ENCODE measurements at regions not wholly inside any gene's neighbourhood (a gene's known extent, or its start where the extent isn't known, plus 50 kb on each side); places are given as distances from the start of the nearest gene placed in this dataset.

DNA sequence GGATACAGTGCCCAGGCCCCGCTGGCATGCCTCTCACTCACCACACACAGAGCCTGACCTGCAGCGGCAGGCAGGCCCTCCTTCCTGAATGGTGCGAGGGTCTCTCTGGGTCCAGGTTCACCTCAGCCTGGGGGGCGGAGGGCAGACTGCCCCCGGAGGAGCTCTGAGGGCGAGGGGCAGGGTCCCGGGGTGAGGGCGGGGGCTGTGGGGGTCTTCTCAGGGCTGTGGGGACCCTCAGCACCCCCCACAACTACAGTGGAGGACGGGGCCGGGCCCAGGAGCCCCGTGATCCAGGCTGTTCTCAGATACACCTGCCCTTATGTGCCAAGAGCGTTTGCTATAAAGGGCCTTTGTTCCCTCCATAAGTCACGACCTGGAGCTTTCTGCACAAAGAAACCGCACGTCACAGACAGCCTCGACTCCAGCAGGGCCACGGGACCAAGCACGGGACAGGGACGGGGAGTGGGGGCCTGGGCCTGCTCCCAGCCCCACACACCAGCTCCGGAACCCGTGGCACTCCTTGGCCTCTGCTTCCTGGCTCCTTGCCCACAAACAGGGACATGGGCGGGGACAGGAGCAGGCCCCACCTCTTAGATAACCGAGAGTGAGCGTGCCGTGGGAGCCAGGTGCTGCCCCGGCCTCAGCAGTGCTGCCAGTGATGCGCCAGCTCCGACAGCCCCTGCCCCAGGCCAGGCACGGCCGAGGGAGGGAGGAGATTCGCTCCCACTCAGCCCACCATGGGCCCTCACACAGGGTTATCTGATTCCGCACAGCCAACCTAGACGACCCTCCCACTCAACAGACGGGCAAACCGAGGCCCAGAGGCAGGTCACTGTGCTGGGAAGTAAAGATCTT lies 101.9 kb downstream of the RFLNA start:
- TF ChIP-seq, protein P1, sequence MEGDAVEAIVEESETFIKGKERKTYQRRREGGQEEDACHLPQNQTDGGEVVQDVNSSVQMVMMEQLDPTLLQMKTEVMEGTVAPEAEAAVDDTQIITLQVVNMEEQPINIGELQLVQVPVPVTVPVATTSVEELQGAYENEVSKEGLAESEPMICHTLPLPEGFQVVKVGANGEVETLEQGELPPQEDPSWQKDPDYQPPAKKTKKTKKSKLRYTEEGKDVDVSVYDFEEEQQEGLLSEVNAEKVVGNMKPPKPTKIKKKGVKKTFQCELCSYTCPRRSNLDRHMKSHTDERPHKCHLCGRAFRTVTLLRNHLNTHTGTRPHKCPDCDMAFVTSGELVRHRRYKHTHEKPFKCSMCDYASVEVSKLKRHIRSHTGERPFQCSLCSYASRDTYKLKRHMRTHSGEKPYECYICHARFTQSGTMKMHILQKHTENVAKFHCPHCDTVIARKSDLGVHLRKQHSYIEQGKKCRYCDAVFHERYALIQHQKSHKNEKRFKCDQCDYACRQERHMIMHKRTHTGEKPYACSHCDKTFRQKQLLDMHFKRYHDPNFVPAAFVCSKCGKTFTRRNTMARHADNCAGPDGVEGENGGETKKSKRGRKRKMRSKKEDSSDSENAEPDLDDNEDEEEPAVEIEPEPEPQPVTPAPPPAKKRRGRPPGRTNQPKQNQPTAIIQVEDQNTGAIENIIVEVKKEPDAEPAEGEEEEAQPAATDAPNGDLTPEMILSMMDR (conservative IDR thresholded peaks at IDR 0.05; ENCODE audit: low read depth, low read length) = no peak
- TF ChIP-seq EZH2phosphoT487 (IDR thresholded peaks at IDR 0.05; ENCODE audit: borderline replicate concordance, low read length) (no peak), EZH2 (IDR thresholded peaks at IDR 0.05; ENCODE audit: low read length, unreplicated experiment) (no peak)

All from PC-3 (cell line).